ENCODE measurements at regions not wholly inside any gene's neighbourhood (a gene's known extent, or its start where the extent isn't known, plus 50 kb on each side); places are given as distances from the start of the nearest gene placed in this dataset.
"Not testable (repeated sequence)": the region's sequence is repeated elsewhere in the genome, so short reads cannot be mapped to it uniquely, and the experiment has no call there.

DNA sequence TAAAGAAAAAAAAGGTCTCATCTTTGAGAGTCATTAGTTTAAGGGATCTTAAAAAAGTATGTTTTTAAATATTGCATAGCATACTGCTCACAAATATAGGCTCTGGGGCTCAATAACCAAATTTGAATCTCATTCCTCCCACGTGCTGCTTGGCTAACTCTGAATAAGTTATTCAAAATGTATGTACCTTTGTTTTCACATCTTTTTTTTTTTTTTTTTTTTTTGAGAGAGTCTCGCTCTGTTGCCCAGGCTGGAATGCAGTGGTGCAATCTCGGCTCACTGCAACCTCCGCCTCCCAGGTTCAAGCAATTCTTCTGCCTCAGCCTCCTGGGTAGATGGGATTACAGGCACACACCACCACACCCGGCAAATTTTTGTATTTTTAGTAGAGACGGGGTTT lies 335.6 kb downstream of the CRPPA start:
- TF ChIP-seq EZH2 (IDR thresholded peaks at IDR 0.05; ENCODE audit: borderline replicate concordance, low read length); CTCF (conservative IDR thresholded peaks at IDR 0.05 in 1 of 2, IDR thresholded peaks at IDR 0.05 in 1 of 2; ENCODE audit: extremely low read depth in 1 of 2, insufficient read depth in 1 of 2, low read depth in 1 of 2, low read length in 2 of 2): not testable (repeated sequence)
